Activated T-cell treated with anti-CD3 and anti-CD28 coated beads, Interleukin-2, amount 50 U/mL, for 24 hours (primary cell): ENCODE measurements at regions not wholly inside any gene's neighbourhood (a gene's known extent, or its start where the extent isn't known, plus 50 kb on each side); places are given as distances from the start of the nearest gene placed in this dataset.
"Not testable (repeated sequence)": the region's sequence is repeated elsewhere in the genome, so short reads cannot be mapped to it uniquely, and the experiment has no call there.

ENCODE experiments used
- DNase-seq: peaks from one replicate; pipeline ENCODE4 v3.0.0-alpha.2; 2020
- H3K27ac Mint-ChIP-seq: 2 replicates; pipeline ENCODE4 v1.8.0; 2020; ENCODE audit warnings: mild to moderate bottlenecking, mixed read lengths
- H3K27me3 Mint-ChIP-seq: 2 replicates; pipeline ENCODE4 v1.8.0; 2020; ENCODE audit warnings: mixed read lengths
- H3K36me3 Mint-ChIP-seq: 2 replicates; pipeline ENCODE4 v1.8.0; 2020; ENCODE audit warnings: low read depth, mixed read lengths
- H3K4me1 Mint-ChIP-seq: 2 replicates; pipeline ENCODE4 v1.8.0; 2020; ENCODE audit warnings: low read depth, mixed read lengths
- H3K4me3 Mint-ChIP-seq: 2 replicates; pipeline ENCODE4 v1.8.0; 2020; ENCODE audit warnings: mild to moderate bottlenecking, moderate library complexity, mixed read lengths
- H3K9me3 Mint-ChIP-seq: 2 replicates; pipeline ENCODE4 v1.8.0; 2020; ENCODE audit warnings: mixed read lengths

DNA sequence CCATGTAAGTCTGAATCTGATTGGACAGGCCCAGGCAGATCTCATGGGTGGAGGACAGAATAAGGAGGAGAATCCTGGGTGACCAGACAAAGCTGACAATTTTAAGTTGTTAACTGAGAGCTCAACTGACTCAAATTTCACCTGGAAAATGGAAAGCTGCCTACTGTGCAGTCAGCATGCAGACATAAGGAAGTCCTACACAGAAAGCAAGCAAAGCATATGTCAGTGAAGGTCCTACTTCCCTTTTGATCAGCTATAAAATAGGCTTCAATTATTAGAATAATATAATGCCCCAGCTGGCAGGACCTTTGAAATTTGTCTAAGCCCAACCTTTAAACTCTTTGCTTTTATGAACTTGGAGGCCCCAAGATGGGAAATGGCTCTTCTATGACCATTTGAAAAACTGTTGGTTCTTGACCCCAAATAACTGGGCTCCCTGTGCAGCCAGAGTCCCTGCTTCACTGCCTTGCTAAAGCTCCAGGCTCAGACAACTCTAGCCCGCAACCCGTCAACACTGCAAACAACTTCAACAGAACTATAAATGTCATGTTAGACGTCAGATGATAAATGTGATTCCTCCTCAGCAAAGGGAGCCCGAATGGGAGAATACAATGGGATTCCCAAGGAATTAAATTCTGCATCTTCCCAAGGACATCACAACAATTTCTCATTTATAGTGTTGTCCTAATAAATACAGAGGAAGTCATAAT, 118.9 kb upstream of the ADRA1B start:
- Mint-ChIP-seq H3K4me3 (no peak overlapping the region), H3K27me3 (peaks cover 16% of the 10 kb centered on the region), H3K27ac (no peak overlapping the region), H3K9me3 (no peaks in the 10 kb centered on the region), H3K4me1 (no peaks in the 10 kb centered on the region), H3K36me3 (no peaks in the 10 kb centered on the region)
- DNase-seq, result no peak

DNA sequence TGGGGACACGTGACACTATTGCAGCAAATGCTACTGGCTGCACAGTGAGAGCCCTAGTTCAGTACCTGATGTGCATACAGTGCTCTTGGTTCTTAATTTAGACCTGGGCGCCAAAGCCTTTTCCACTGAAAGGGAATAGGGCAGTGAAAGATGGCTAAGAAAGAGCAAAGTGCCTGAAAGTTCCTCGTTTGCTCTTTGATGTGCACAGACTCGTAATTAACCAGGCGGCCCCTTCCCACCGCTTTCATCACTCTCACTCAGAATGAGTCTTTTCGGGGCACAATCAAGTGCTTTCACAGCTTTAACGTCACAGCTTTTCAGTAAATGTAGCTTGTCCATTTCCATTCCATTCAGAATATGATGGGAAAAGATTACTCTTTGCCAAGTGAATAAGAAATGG, 116.6 kb upstream of the ADRA1B start:
- Mint-ChIP-seq H3K4me1 (no peaks in the 10 kb centered on the region), H3K4me3 (no peak overlapping the region), H3K9me3 (no peaks in the 10 kb centered on the region), H3K36me3 (no peaks in the 10 kb centered on the region), H3K27me3 (peaks cover 31% of the 10 kb centered on the region), H3K27ac (no peak overlapping the region)
- no peak for DNase-seq

DNA sequence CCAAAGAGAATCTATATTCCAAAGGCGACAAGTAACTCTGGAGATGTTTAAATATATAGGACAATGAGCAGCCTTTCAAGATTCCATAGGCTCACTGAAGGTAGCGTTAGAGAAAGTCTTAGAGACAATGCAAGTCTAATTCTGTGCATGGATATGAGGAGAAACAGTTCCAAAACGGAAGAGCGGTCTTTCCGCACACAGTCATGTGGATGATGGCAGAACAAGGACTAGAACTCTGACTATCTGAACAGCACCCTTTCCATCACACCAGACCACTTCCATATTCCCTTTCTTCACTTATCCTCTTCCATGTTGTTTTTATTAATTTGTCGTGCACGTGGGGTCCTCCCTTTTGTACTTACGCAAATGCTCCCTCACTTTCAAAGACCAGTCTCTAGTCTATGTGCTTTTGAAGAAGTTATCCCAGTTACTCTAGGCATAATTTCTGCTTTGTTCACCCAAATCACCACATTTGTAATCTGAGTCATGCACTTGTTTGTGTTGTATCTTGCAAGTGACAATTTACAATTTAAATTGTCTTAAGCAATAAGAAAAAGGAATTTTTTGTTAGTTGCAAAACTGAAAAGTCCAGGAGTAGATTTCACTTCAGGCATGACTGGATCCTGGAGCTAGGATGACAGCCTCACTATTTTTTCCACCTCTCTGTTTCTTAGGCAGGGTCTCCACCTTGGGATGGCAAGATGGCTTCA, 116.0 kb upstream of the ADRA1B start:
- Mint-ChIP-seq H3K4me3 (no peak overlapping the region), H3K4me1 (no peaks in the 10 kb centered on the region), H3K36me3 (no peaks in the 10 kb centered on the region), H3K27ac (no peak overlapping the region), H3K9me3 (no peaks in the 10 kb centered on the region), H3K27me3 (peaks cover 36% of the 10 kb centered on the region)
- DNase-seq, result no peak

DNA sequence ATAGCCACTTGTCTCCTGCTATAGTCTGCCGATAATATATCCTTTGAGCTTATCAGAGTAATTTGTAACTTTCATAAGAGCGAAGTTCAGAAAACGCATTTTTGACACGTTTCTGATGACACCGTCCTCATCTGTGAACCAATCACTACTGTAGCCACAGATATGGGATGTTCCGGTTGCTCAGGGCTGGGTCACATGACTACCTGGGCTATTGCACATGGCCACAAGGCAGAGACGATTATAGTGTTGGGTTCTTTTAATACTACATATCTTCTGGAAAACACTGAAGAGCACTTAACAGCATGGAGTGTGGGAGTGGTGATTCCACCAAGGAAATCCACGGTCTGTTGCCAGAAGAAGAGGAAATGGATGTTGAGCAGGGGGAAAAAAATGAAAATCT, 115.0 kb upstream of the ADRA1B start:
- Mint-ChIP-seq H3K27me3 (peaks cover 41% of the 10 kb centered on the region), H3K9me3 (no peaks in the 10 kb centered on the region), H3K4me3 (no peak overlapping the region), H3K4me1 (no peaks in the 10 kb centered on the region), H3K36me3 (no peaks in the 10 kb centered on the region), H3K27ac (no peak overlapping the region)
- no peak for DNase-seq

DNA sequence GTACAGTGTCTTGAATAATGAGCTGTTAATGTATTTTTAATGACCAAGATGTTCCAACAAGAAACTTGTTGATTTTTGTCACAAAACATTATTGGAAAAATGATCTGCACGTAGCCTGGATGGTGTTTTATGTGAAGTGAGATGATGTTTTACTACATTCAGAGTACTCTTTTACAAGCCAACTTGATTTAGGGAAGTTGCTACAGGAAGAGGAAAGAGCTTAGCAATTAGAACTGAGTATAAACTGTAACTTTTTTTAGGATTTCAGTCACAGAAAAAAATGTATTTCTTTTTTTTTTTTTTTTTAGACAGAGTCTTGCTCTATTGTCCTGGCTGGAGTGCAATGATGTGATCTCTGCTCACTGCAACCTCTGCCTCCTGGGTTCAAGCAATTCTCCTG, 113.6 kb upstream of the ADRA1B start:
- Mint-ChIP-seq H3K4me1 (no peaks in the 10 kb centered on the region), H3K4me3 (no peak overlapping the region), H3K9me3 (peaks cover 5% of the 10 kb centered on the region), H3K36me3 (no peaks in the 10 kb centered on the region), H3K27ac (no peak overlapping the region), H3K27me3 (peaks cover 49% of the 10 kb centered on the region)
- DNase-seq, result no peak

DNA sequence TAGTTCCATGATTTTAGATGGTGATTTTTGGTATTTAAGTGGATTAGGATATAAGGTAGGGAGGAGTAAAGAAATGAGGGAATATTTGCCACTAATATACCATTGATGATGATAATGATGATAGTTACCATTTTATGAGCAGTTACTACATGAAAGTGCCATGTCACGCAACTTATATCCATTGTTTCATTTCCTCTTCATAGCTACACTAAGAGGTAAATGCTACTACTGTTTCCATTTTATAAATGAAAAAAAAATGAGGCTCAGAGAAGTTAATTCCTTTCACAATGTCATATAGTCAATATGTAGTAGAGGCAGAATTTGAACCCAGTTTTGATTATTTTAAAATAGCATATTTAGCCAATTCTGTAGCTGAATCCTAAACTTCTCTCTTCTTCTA, 112.2 kb upstream of the ADRA1B start:
- H3K4me1 Mint-ChIP-seq, result no peaks in the 10 kb centered on the region
- peaks cover 5% of the 10 kb centered on the region for H3K9me3 Mint-ChIP-seq
- no peaks in the 10 kb centered on the region for H3K36me3 Mint-ChIP-seq
- peaks cover 44% of the 10 kb centered on the region for H3K27me3 Mint-ChIP-seq
- no peak overlapping the region for H3K27ac Mint-ChIP-seq
- DNase-seq, result no peak
- no peak overlapping the region for H3K4me3 Mint-ChIP-seq

DNA sequence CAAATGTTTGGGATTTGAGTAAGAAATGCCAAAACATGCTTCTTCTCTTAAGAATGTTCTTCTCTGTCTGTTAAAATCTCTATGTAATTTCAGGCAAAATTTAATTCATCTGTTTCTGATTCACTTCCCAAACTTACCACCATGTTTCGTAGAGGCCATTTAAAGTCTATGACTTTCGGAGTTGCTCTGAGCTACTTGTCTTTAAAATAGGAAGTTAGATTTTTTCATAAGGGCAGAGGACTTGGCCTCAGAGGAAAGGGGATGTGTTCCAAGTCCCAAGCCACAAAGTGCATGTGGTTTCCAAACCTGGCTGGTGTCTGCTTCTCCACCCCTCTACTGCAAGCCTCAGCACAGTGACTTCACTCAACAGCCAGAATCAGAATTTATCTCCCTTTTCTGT, 111.3 kb upstream of the ADRA1B start:
- no peak for DNase-seq
- Mint-ChIP-seq H3K36me3 (no peaks in the 10 kb centered on the region), H3K9me3 (peaks cover 5% of the 10 kb centered on the region), H3K4me1 (no peaks in the 10 kb centered on the region), H3K4me3 (no peak overlapping the region), H3K27me3 (peaks cover 44% of the 10 kb centered on the region), H3K27ac (no peak overlapping the region)

DNA sequence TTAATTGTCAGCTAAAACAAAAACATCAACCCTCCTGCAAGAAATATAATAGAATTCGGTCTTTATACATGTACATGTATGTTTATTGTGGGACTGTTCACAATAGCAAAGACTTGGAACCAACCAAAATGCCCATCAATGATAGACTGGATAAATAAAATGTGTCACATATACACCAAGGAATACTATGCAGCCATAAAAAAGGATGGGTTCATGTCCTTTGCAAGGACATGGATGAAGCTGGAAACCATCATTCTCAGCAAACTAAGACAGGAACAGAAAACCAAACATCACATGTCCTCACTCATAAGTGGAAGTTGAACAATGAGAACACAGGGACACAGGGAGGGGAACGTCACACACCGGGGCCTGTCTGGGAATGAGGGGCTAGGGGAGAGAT, 109.1 kb upstream of the ADRA1B start:
- H3K27ac Mint-ChIP-seq, DNase-seq, H3K36me3 Mint-ChIP-seq, H3K4me1 Mint-ChIP-seq, H3K4me3 Mint-ChIP-seq, H3K9me3 Mint-ChIP-seq: not testable (repeated sequence)
- peaks cover 33% of the 10 kb centered on the region for H3K27me3 Mint-ChIP-seq

DNA sequence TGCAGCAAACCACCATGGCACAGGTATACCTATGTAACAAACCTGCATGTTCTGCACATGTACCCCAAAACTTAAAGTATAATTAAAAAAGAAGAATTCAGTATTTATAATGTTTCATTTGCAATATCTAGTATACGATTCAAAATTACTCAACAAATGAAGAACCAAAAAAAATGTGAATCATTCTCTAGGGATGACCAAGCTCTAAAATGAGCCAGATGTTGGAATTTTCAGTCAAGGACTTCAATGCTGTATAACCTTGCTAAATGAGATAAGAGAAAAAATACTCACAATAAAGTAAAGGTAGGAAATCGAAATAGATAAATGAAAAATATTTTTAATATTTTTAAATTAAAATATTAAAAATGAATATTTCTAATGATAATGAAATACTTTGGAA, 108.7 kb upstream of the ADRA1B start:
- H3K9me3 Mint-ChIP-seq, result peaks cover 5% of the 10 kb centered on the region
- no peak overlapping the region for H3K4me3 Mint-ChIP-seq
- H3K27me3 Mint-ChIP-seq, result peaks cover 31% of the 10 kb centered on the region
- no peak overlapping the region for H3K27ac Mint-ChIP-seq
- no peaks in the 10 kb centered on the region for H3K36me3 Mint-ChIP-seq
- H3K4me1 Mint-ChIP-seq, result no peaks in the 10 kb centered on the region
- no peak for DNase-seq

DNA sequence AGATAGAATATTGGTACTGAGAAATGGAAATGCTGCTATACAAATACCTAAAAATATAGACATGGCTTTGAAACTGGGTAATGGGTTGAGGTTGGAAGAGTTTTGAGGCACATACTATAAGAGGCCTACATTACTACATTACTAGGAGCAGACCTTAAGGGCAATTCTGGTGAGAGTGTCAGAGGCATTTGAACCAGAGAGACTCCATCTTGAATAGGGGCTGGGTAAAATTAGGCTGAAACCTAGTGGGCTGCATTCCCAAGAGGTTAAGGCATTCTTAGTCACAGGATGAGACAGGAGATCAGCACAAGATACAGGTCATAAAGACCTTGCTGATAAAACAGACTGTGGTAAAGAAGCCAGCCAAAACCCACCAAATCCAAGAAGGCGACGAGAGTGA, 104.6 kb upstream of the ADRA1B start:
- peaks cover 8% of the 10 kb centered on the region for H3K9me3 Mint-ChIP-seq
- no peaks in the 10 kb centered on the region for H3K36me3 Mint-ChIP-seq
- peaks cover 10% of the 10 kb centered on the region for H3K4me1 Mint-ChIP-seq
- H3K4me3 Mint-ChIP-seq, result no peak overlapping the region
- H3K27me3 Mint-ChIP-seq, result peaks cover 9% of the 10 kb centered on the region
- DNase-seq, result no peak
- no peak overlapping the region for H3K27ac Mint-ChIP-seq

DNA sequence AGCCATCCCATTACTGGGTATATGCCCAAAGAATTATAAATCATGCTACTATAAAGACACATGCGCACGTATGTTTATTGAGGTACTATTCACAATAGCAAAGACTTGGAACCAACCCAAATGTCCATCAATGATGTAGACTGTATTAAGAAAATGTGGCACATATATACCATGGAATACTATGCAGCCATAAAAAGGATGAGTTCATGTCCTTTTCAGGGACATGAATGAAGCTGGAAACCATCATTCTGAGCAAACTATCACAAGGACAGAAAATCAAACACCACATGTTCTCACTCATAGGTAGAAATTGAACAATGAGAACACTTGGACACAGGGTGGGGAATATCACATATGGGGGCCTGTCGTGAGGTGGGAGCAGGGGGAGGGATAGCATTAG, 103.5 kb upstream of the ADRA1B start:
- H3K27me3 Mint-ChIP-seq, DNase-seq, H3K4me3 Mint-ChIP-seq, H3K36me3 Mint-ChIP-seq, H3K9me3 Mint-ChIP-seq, H3K4me1 Mint-ChIP-seq, H3K27ac Mint-ChIP-seq: not testable (repeated sequence)

DNA sequence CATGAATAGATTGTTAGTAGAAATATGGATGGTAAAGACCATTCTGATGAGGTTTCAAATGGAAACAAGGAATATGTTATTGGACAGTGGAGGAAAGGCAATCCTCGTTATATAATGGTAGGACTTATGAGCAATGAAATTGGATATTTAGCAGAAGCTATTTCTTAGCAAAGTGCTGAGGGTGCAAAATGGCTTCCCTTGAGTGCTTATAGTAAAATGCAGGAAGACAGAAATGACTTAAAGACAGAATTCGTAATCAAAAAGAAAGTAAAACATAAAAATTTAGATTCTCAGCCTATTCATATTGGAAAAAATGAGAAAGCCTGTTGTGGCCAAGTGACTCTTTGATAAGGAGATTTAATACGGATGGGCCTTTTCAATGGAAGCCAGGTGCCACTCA, 102.1 kb upstream of the ADRA1B start:
- H3K36me3 Mint-ChIP-seq, result no peaks in the 10 kb centered on the region
- H3K4me1 Mint-ChIP-seq, result peaks cover 10% of the 10 kb centered on the region
- peaks cover 3% of the 10 kb centered on the region for H3K9me3 Mint-ChIP-seq
- no peak for DNase-seq
- H3K27ac Mint-ChIP-seq, result no peak overlapping the region
- no peak overlapping the region for H3K4me3 Mint-ChIP-seq
- H3K27me3 Mint-ChIP-seq, result peaks cover 9% of the 10 kb centered on the region

DNA sequence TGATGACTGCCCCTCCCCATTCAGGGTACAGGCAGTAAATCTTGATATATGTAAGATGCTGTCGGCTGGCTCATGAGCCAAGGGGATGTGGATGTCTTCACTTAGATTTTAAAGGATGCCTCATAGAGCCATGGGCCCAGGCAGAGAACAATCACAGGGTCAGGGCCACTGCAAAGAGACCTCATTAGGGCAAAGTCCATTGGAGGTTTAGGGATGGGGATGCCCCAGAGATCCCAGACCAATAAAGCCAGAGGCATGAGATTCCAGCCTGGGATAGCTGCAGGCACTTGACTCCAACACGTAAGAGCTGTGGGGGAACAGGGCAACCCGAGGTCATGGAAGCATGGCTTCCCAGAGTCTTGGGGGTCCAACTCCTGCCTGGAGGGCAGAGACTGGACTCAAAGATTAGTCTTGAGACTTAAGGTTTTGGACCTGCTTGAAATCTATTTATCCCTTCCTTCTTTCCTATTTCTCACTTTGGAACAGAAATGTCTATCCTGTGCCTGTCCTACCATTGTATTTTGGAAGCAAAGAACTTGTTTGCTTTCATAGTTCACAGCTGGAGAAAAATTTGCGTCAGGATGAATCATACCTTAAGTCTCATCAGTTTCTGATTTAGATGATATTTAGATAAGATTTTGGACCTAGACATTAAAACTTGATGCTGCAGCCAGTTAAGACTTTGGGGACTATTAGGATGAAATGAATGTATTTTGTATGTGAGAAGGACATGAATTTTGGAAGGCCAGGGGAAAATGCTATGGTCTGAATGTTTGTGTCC, 101.3 kb upstream of the ADRA1B start:
- Mint-ChIP-seq H3K4me3 (no peak overlapping the region), H3K27me3 (peaks cover 9% of the 10 kb centered on the region), H3K9me3 (peaks cover 3% of the 10 kb centered on the region), H3K27ac (no peak overlapping the region), H3K4me1 (peaks cover 10% of the 10 kb centered on the region), H3K36me3 (no peaks in the 10 kb centered on the region)
- DNase-seq, result no peak

DNA sequence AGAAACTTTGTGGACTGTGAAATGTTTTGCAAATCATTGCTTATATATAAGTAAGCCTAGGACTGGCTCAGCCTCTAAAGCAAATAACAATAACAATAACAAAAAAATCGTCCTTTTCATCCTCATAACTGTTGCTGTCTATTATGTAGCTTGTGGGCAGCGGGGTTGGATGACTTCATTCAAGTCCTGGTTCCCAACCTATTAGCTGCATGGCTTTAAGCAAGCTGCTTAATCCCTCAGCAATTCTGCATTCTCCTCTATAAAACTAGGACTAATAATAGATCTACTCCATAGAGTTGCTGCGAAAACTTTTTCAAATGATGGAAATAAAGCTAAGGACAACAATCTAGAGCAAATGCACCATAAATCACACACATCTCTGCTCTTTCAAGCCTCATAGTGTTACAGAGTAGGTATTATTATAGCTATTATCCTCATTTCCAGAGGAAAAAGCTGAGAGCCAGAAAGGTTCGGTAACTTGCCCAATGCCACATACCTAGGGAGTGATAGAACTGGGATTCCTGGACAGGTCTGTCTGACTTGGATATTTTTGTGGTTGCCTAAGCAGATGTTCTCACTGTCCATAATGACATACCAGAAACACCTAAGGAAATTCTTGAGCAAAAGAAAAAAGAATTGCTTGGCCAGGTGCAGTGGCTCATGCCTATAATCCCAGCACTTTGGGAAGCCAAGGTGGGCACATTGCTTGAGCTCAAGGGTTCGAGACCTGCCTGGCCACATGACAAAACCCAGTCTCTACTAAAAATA, 98.8 kb upstream of the ADRA1B start:
- peaks cover 10% of the 10 kb centered on the region for H3K4me1 Mint-ChIP-seq
- H3K36me3 Mint-ChIP-seq, result no peaks in the 10 kb centered on the region
- peaks cover 3% of the 10 kb centered on the region for H3K9me3 Mint-ChIP-seq
- H3K27me3 Mint-ChIP-seq, result peaks cover 19% of the 10 kb centered on the region
- H3K4me3 Mint-ChIP-seq, result no peak overlapping the region
- H3K27ac Mint-ChIP-seq, result no peak overlapping the region
- DNase-seq, result no peak
